GM04504 (cell line): ENCODE measurements at regions not wholly inside any gene's neighbourhood (a gene's known extent, or its start where the extent isn't known, plus 50 kb on each side); places are given as distances from the start of the nearest gene placed in this dataset.
"Not testable (repeated sequence)": the region's sequence is repeated elsewhere in the genome, so short reads cannot be mapped to it uniquely, and the experiment has no call there.

Source experiments
- DNase-seq: peaks from one replicate; pipeline ENCODE4 v3.0.0-alpha.2; 2012; ENCODE audit warnings: low read depth

DNA sequence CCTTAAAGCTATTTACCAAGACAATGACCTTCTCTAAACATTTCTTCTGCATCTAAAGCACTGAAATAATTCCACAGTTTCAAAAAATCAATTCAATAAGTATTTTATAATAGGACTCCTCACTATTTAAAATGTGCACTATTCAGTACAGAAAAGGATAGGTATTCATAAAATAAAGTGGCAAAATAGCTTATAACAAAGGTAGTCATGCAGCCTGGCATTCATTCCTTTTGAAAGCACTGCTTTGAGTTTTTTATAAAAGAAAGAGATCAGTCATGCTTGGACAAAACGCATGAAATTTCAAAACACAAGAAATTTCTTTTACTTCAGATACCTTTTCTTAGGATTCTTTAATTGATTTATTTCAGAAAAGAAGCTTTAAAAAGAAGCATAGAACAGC is 689.7 kb upstream of the PHF14 start:
- no peak for DNase-seq

GRCh38 chr7:10299384-10299783 is 674.3 kb upstream of the PHF14 start:
- no peak for DNase-seq

- DNase-seq: no peak
These were observed 673.1 kb upstream of the PHF14 start for GRCh38 chr7:10300577-10300976.

DNA sequence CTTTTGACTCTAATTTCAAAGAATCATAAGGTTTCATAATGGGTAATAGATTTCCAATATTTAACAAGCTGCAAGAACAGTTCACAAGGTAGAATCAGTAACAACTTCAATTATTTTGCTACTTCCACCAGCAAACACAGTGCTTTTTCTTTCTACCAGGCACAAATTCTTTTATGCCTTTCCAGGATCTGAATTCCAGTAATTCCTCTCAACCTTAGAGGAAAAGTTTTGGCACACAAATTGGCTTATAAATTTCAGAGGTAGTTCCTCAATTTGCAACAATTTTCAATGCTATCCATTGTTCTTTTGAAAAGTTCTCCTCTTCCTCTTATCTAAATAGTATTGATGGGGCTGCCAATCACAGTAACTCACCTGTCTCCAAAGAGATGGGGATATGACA is 665.4 kb upstream of the PHF14 start:
- DNase-seq: no peak

DNA sequence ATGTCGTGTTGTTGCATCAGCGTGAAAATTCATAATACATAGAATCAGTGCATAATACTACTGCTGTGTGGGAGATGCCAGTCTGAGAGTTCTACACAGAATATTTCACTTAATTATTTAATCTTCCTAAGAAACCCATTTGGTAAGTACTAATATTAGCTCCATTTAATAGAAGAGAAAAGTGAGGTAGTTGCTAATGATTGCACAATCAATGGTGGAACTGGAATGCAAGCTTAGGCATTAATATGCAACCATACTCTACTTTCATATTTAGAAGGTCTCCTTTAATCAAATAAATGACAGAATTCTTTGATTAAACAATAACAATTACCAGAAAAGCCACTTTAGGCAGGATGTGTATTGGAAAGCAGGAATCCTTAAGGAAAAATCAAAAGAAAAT is 660.7 kb upstream of the PHF14 start:
- DNase-seq: no peak

- DNase-seq: no peak
These were observed 657.8 kb upstream of the PHF14 start for GRCh38 chr7:10315881-10316280.

DNA sequence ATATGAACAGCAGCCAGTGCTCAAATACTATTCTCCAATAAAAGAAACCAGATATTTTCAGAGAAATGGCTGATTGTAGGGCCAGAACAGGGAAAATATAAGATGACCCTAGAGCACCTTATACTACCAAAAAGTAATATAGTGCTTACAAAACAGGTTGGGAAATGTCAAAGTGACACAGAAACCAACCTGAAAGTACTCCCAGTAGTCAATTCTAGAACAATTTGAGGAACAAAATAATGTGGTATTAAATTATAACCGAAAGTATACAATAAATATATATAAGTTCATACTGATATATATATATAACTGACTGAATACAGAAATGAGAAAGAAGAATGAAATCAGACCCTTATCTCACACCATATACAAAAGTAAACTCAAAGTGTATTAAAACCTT is 657.2 kb upstream of the PHF14 start:
- no peak for DNase-seq

DNA sequence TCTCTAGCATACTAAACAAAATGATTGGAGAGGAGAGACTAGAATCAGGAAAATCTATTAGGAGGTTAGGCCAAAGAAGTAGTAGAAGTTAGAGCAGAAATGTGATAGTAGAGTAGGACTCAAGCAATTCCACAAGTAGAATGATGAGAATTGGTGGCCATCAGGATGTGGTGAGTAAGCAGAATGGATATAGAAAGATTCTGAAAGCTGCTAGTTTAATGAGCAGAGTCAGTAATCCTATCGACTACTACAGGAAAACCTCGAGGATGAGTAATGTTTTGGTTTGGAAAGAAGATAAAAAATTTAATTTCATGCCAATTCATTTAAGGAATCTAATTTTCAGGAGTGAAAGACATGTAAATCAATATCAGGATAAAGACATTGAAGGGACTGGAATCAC is 648.3 kb upstream of the PHF14 start:
- DNase-seq: no peak

- DNase-seq: no peak
These were observed 630.6 kb upstream of the PHF14 start for GRCh38 chr7:10343108-10343507.

- DNase-seq: no peak
These were observed 627.6 kb upstream of the PHF14 start for GRCh38 chr7:10346032-10346431.

DNA sequence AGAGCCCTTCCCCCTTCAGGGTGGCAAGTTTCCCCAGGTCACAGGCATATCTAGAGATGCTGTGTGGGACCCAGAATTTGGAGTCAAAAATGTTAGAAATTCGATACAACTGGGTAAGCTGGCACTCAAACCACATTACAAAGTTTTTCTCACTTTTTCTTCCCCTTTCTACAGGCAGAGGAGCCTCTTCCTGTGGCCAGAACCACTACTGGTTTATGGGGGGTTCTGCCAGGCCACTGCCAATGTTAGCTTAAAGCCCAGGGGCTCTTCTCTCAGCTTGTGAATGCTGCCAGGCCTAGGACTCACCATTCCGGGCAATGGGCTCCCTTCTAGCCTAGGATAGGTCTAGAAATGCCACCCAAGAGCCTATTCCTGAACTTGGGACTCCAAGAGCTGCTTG is 617.9 kb upstream of the PHF14 start:
- DNase-seq: no peak

DNA sequence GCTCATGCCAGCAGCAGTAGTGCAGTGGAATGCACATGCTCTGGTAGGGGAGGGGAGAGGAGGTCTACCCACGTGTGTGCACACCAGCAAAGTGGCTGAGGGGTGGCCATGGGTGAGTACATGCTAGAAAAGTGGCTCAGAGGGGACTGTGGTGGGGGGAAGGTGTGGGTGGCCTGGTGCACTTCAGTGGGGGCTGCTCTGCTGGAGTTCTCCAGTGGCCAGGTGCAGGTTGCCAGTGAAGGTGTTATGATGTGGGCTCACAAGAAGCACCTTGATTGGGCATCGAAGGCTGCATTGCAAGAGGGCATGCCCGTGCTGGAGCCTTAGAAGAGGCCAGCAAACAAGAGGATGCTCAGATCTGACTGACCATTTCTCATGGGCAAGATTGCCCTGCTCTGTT is 613.6 kb upstream of the PHF14 start:
- DNase-seq: no peak

DNA sequence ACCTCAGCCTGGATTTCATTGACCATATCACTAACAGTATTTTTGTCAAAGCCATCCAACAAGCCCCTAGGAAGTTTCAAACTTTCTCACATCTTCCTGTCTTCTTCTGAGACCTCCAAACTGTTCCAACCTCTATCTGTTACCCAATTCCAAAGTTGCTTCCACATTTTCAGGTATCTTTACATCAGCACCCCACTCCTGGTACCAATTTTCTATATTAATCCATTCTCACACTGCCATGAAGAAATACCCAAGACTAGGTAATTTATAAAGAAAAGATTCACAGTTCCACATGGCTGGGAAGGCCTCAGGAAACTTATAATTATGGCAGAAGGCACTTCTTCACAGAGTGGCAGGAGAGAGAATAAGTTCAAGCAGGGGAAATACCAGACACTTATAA is 571.9 kb upstream of the PHF14 start:
- DNase-seq: no peak

DNA sequence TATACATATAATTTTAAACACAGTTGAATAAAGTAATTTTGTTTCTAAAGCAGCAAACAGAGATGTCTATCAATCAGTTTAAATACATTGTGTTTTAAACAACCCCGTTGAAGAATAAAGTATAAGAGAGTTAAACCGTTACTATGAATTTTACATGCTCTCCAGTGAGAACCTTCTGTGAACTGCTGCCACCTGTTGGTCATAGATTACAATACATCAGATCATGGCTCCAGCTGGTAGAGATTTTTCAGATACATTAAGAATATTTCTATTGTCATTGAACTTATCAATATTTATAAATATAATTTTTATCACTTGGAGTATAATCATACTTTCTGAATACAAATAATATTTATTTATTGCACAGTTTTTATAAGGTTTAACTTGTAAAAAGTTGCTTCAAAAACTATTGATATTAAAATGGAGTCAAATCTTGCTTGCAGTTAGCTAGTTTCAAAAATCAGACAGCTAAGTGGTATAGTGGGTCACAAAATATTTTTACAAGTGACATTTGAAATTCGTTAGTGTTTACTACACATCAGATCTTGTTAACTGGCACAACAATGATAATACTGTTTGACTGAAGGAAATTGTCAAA is 561.2 kb upstream of the PHF14 start:
- DNase-seq: no peak

- DNase-seq: no peak
These were observed 554.7 kb upstream of the PHF14 start for GRCh38 chr7:10418985-10419384.

- no peak for DNase-seq
These were observed 544.6 kb upstream of the PHF14 start for GRCh38 chr7:10429031-10429430.

DNA sequence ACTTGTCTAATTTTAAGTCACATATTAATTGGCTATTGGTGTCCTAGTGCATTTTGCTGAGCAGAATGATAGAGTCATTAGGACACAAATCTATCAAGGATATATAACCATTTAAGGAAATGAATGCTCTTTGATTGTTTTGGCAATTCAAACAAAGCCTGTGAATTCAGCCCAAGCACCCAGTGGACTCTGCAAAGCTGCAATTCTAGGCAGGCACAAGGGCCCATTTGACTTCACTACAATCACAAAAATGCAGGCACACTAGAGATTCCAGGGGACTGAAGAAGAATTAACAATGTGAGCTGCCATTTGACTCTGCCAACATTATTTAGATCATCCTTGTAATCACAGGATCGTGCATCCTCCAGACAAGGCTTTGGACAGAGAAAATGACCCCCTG is 544.2 kb upstream of the PHF14 start:
- no peak for DNase-seq

DNA sequence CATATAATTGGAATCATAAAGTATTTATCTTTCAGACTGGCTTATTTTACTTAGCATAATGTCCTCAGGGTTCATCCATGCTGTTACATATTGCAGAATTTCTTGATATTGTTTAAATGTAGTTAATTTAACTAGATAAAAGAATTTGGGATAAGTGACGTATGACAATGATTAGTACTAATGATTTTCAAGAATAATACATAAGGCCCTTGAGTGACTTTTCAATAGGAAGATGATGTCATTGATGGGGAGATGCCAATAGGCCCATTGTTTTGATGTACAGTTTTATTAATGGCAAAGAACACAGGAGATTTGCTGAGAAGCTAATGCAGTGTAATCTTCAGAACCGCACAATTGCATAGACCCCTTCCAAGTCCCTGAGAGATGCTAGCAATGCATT is 537.4 kb upstream of the PHF14 start:
- DNase-seq: no peak

- DNase-seq: no peak
These were observed 534.6 kb upstream of the PHF14 start for GRCh38 chr7:10439027-10439426.

DNA sequence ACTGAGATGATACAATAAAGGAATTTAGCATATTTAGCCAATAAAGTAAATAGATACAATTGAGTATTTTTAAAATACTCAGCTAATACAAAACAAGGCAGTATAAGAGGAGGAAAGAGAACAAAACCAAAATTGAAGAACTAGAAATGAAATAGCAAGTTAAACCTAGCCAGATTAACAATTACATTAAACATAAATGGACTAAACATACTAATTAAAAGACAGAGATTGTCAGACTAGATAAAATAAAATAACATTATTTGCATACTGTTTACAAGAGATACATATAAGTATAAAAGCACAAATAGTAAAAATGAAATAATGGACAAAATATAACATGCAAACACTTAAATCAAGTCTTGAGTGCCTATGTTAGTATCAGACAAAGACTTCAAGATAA is 517.7 kb upstream of the PHF14 start:
- DNase-seq: no peak

DNA sequence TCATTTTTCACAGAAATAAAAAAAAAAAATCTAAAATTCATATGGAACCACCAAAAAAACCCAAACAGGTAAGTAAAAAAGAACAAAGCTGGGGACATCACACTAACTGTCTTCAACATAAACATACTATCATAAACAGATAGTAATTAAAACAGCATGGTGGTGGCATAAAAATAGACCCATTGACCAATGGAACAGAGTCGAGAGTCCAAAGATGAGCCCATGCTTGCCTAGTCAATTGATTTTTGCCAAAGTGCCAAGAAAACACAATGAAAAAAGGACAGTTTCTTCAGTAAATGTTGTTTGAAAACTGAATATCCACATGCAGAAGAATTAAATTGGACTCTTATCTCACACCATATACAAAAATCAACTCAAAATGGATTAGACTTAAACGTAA is 513.2 kb upstream of the PHF14 start:
- DNase-seq: no peak

- no peak for DNase-seq
These were observed 510.0 kb upstream of the PHF14 start for GRCh38 chr7:10463701-10464100.

- DNase-seq: not testable (repeated sequence)
These were observed 508.1 kb upstream of the PHF14 start for GRCh38 chr7:10465536-10465935.

- no peak for DNase-seq
These were observed 504.8 kb upstream of the PHF14 start for GRCh38 chr7:10468908-10469307.

- no peak for DNase-seq
These were observed 504.2 kb upstream of the PHF14 start for GRCh38 chr7:10469476-10469875.
